ENCODE measurements at regions not wholly inside any gene's neighbourhood (a gene's known extent, or its start where the extent isn't known, plus 50 kb on each side); places are given as distances from the start of the nearest gene placed in this dataset.

DNA sequence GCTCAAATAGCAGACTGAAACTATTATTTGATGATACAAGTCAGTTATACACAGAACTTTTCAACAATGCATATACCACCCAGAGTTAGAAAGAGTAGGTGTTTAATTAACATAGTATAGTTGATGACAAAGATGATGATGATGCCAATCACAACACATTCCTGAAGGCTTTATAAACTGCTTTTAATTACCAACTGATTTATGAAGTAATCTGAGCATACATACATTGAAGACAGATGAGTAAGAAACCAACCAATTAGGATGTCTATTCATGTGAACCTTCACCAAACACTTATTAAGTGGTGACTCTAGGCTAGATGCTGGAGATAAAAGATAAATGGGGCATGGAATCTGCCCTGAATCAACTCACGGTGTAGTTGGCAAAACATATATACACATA lies 600.9 kb upstream of the FLRT2 start:
- TF ChIP-seq, protein P1, sequence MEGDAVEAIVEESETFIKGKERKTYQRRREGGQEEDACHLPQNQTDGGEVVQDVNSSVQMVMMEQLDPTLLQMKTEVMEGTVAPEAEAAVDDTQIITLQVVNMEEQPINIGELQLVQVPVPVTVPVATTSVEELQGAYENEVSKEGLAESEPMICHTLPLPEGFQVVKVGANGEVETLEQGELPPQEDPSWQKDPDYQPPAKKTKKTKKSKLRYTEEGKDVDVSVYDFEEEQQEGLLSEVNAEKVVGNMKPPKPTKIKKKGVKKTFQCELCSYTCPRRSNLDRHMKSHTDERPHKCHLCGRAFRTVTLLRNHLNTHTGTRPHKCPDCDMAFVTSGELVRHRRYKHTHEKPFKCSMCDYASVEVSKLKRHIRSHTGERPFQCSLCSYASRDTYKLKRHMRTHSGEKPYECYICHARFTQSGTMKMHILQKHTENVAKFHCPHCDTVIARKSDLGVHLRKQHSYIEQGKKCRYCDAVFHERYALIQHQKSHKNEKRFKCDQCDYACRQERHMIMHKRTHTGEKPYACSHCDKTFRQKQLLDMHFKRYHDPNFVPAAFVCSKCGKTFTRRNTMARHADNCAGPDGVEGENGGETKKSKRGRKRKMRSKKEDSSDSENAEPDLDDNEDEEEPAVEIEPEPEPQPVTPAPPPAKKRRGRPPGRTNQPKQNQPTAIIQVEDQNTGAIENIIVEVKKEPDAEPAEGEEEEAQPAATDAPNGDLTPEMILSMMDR (IDR thresholded peaks at IDR 0.05; ENCODE audit: low read length): no peak
- TF ChIP-seq EZH2 (IDR thresholded peaks at IDR 0.05; ENCODE audit: borderline replicate concordance, low read length): no peak
